GM12878 (cell line): ENCODE measurements at regions not wholly inside any gene's neighbourhood (a gene's known extent, or its start where the extent isn't known, plus 50 kb on each side); places are given as distances from the start of the nearest gene placed in this dataset.

Source experiments
- ATF7 ChIP-seq: fragments of 450-650 bp; IDR thresholded peaks from 2 replicates; pipeline ENCODE4 v1.6.1; 2016; ENCODE audit warnings: low read depth, mild to moderate bottlenecking
- CREB1 ChIP-seq: IDR thresholded peaks from 2 replicates; pipeline ENCODE4 v1.6.1; 2012; ENCODE audit warnings: low read depth, mild to moderate bottlenecking, inconsistent platforms
- FOXK2 ChIP-seq: fragments of 450-650 bp; IDR thresholded peaks from 2 replicates; pipeline ENCODE4 v1.6.1; 2017; ENCODE audit warnings: mild to moderate bottlenecking, moderate library complexity
- GATAD2B ChIP-seq: fragments of 450-650 bp; conservative IDR thresholded peaks from 2 replicates; pipeline ENCODE4 v1.6.1; 2017; ENCODE audit warnings: low read depth, mild to moderate bottlenecking, moderate library complexity
- NBN ChIP-seq: fragments of 450-650 bp; IDR thresholded peaks from 2 replicates; pipeline ENCODE4 v1.6.1; 2016
- NFYA ChIP-seq: IDR thresholded peaks from 2 replicates; pipeline ENCODE4 v1.6.1; 2011; ENCODE audit warnings: low read depth, mild to moderate bottlenecking, low read length, improper control_type of control experiment, borderline replicate concordance
- NR2F1 ChIP-seq: fragments of 450-650 bp; conservative IDR thresholded peaks from 2 replicates; pipeline ENCODE4 v1.6.1; 2017; ENCODE audit warnings: mild to moderate bottlenecking
- POLR2AphosphoS2 ChIP-seq: IDR thresholded peaks from 2 replicates; pipeline ENCODE4 v1.6.1; 2011; ENCODE audit warnings: low read depth, mild to moderate bottlenecking, low read length, improper control_type of control experiment, moderate library complexity
- SIX5 ChIP-seq: IDR thresholded peaks from 2 replicates; pipeline ENCODE4 v1.6.1; 2011; ENCODE audit warnings: mild to moderate bottlenecking, low read depth, low read length, moderate library complexity; ENCODE audit not compliant: severe bottlenecking
- SPI1 ChIP-seq: IDR thresholded peaks from 2 replicates; pipeline ENCODE4 v1.6.1; 2011; ENCODE audit warnings: low read depth, mild to moderate bottlenecking, low read length, moderate library complexity, borderline replicate concordance; ENCODE audit not compliant: insufficient read depth
- SRF ChIP-seq, 2 experiments: IDR thresholded peaks; 2 replicates each; pipeline ENCODE4 v1.6.1; 2011; ENCODE audit warnings: low read depth in 2 of 2, low read length in 2 of 2, mild to moderate bottlenecking in 1 of 2, moderate library complexity in 1 of 2
- STAT3 ChIP-seq: IDR thresholded peaks from 2 replicates; pipeline ENCODE4 v1.6.1; 2011; ENCODE audit warnings: low read depth, low read length, improper control_type of control experiment
- TF ChIP-seq, protein P1 (sequence below): fragments of 450-650 bp; IDR thresholded peaks from 2 replicates; pipeline ENCODE4 v1.6.1; 2017; ENCODE audit warnings: mild to moderate bottlenecking, moderate library complexity
- TF ChIP-seq, protein P2 (sequence below): IDR thresholded peaks from 2 replicates; pipeline ENCODE4 v1.6.1; 2012; ENCODE audit warnings: improper control_type of control experiment, low read depth, low read length; ENCODE audit not compliant: insufficient replicate concordance
- TF ChIP-seq, protein P3 (sequence below): fragments of 450-650 bp; IDR thresholded peaks from 2 replicates; pipeline ENCODE4 v1.6.1; 2017; ENCODE audit warnings: antibody characterized with exemption, mild to moderate bottlenecking, moderate library complexity
- TF ChIP-seq, protein P4 (sequence below): IDR thresholded peaks from 2 replicates; pipeline ENCODE4 v1.6.1; 2012; ENCODE audit warnings: low read depth, low read length, improper control_type of control experiment
- TF ChIP-seq, protein P5 (sequence below): IDR thresholded peaks from 2 replicates; pipeline ENCODE4 v1.6.1; 2011; ENCODE audit warnings: low read depth, low read length, improper control_type of control experiment, borderline replicate concordance

DNA sequence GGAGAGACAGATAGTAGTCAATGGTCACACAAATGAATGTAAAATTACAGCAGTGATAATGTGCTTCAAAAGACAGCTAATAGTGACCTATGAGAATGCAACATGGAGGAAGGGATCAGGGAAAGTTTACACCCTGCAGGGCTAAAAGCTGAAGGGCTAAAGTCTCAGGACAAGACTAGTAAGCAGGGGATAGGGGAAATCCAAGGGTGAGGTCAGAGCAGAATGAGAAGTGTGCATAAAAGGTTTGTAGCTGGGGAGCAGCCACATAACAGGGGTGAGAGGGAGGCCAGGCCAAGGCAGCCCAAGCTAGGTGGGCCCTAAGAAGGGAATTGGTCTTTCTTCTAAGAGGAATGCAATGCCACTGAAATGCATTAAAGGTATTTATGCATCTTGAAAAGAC lies 746.3 kb downstream of the SATB2 start (continued):
- TF ChIP-seq, protein P1, sequence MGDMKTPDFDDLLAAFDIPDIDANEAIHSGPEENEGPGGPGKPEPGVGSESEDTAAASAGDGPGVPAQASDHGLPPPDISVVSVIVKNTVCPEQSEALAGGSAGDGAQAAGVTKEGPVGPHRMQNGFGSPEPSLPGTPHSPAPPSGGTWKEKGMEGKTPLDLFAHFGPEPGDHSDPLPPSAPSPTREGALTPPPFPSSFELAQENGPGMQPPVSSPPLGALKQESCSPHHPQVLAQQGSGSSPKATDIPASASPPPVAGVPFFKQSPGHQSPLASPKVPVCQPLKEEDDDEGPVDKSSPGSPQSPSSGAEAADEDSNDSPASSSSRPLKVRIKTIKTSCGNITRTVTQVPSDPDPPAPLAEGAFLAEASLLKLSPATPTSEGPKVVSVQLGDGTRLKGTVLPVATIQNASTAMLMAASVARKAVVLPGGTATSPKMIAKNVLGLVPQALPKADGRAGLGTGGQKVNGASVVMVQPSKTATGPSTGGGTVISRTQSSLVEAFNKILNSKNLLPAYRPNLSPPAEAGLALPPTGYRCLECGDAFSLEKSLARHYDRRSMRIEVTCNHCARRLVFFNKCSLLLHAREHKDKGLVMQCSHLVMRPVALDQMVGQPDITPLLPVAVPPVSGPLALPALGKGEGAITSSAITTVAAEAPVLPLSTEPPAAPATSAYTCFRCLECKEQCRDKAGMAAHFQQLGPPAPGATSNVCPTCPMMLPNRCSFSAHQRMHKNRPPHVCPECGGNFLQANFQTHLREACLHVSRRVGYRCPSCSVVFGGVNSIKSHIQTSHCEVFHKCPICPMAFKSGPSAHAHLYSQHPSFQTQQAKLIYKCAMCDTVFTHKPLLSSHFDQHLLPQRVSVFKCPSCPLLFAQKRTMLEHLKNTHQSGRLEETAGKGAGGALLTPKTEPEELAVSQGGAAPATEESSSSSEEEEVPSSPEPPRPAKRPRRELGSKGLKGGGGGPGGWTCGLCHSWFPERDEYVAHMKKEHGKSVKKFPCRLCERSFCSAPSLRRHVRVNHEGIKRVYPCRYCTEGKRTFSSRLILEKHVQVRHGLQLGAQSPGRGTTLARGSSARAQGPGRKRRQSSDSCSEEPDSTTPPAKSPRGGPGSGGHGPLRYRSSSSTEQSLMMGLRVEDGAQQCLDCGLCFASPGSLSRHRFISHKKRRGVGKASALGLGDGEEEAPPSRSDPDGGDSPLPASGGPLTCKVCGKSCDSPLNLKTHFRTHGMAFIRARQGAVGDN, result no peak
- TF ChIP-seq, protein P2, sequence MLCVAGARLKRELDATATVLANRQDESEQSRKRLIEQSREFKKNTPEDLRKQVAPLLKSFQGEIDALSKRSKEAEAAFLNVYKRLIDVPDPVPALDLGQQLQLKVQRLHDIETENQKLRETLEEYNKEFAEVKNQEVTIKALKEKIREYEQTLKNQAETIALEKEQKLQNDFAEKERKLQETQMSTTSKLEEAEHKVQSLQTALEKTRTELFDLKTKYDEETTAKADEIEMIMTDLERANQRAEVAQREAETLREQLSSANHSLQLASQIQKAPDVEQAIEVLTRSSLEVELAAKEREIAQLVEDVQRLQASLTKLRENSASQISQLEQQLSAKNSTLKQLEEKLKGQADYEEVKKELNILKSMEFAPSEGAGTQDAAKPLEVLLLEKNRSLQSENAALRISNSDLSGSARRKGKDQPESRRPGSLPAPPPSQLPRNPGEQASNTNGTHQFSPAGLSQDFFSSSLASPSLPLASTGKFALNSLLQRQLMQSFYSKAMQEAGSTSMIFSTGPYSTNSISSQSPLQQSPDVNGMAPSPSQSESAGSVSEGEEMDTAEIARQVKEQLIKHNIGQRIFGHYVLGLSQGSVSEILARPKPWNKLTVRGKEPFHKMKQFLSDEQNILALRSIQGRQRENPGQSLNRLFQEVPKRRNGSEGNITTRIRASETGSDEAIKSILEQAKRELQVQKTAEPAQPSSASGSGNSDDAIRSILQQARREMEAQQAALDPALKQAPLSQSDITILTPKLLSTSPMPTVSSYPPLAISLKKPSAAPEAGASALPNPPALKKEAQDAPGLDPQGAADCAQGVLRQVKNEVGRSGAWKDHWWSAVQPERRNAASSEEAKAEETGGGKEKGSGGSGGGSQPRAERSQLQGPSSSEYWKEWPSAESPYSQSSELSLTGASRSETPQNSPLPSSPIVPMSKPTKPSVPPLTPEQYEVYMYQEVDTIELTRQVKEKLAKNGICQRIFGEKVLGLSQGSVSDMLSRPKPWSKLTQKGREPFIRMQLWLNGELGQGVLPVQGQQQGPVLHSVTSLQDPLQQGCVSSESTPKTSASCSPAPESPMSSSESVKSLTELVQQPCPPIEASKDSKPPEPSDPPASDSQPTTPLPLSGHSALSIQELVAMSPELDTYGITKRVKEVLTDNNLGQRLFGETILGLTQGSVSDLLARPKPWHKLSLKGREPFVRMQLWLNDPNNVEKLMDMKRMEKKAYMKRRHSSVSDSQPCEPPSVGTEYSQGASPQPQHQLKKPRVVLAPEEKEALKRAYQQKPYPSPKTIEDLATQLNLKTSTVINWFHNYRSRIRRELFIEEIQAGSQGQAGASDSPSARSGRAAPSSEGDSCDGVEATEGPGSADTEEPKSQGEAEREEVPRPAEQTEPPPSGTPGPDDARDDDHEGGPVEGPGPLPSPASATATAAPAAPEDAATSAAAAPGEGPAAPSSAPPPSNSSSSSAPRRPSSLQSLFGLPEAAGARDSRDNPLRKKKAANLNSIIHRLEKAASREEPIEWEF, result no peak
- TF ChIP-seq STAT3, result no peak
- no peak for TF ChIP-seq GATAD2B
- no peak for TF ChIP-seq SRF (IDR thresholded peaks at IDR 0.05; ENCODE audit: low read depth in 2 of 2, low read length in 2 of 2)
- TF ChIP-seq NR2F1, result no peak; the same call in 1 of the 2 replicates
- no peak for TF ChIP-seq POLR2AphosphoS2
- TF ChIP-seq SIX5, result no peak
- 0 out of 2 replicates have a peak, but pooled peaks have one; percentile 21 for TF ChIP-seq NBN
- no peak for TF ChIP-seq CREB1
- no peak for TF ChIP-seq NFYA
- TF ChIP-seq, protein P3, sequence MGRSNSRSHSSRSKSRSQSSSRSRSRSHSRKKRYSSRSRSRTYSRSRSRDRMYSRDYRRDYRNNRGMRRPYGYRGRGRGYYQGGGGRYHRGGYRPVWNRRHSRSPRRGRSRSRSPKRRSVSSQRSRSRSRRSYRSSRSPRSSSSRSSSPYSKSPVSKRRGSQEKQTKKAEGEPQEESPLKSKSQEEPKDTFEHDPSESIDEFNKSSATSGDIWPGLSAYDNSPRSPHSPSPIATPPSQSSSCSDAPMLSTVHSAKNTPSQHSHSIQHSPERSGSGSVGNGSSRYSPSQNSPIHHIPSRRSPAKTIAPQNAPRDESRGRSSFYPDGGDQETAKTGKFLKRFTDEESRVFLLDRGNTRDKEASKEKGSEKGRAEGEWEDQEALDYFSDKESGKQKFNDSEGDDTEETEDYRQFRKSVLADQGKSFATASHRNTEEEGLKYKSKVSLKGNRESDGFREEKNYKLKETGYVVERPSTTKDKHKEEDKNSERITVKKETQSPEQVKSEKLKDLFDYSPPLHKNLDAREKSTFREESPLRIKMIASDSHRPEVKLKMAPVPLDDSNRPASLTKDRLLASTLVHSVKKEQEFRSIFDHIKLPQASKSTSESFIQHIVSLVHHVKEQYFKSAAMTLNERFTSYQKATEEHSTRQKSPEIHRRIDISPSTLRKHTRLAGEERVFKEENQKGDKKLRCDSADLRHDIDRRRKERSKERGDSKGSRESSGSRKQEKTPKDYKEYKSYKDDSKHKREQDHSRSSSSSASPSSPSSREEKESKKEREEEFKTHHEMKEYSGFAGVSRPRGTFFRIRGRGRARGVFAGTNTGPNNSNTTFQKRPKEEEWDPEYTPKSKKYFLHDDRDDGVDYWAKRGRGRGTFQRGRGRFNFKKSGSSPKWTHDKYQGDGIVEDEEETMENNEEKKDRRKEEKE, result no peak
- TF ChIP-seq ATF7, result peak; percentile 34; the same call in 1 of the 2 replicates
- TF ChIP-seq, protein P4, sequence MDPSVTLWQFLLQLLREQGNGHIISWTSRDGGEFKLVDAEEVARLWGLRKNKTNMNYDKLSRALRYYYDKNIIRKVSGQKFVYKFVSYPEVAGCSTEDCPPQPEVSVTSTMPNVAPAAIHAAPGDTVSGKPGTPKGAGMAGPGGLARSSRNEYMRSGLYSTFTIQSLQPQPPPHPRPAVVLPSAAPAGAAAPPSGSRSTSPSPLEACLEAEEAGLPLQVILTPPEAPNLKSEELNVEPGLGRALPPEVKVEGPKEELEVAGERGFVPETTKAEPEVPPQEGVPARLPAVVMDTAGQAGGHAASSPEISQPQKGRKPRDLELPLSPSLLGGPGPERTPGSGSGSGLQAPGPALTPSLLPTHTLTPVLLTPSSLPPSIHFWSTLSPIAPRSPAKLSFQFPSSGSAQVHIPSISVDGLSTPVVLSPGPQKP, result no peak
- TF ChIP-seq, protein P5, sequence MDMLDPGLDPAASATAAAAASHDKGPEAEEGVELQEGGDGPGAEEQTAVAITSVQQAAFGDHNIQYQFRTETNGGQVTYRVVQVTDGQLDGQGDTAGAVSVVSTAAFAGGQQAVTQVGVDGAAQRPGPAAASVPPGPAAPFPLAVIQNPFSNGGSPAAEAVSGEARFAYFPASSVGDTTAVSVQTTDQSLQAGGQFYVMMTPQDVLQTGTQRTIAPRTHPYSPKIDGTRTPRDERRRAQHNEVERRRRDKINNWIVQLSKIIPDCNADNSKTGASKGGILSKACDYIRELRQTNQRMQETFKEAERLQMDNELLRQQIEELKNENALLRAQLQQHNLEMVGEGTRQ, result no peak
- no peak for TF ChIP-seq FOXK2
- no peak for TF ChIP-seq SPI1
